Stimulated activated CD8-positive, alpha-beta memory T cell treated with anti-CD3 and anti-CD28 coated beads, Interleukin-4, amount 100 ng/mL, for 48 hours (primary cell): ENCODE measurements at regions not wholly inside any gene's neighbourhood (a gene's known extent, or its start where the extent isn't known, plus 50 kb on each side); places are given as distances from the start of the nearest gene placed in this dataset.

Experiments used
- DNase-seq: peaks from one replicate; pipeline ENCODE4 v3.0.0-alpha.2; 2020

- no peak for DNase-seq
These were observed 390.1 kb upstream of the EEF2KMT start for GRCh38 chr16:5487728-5488127.

DNA sequence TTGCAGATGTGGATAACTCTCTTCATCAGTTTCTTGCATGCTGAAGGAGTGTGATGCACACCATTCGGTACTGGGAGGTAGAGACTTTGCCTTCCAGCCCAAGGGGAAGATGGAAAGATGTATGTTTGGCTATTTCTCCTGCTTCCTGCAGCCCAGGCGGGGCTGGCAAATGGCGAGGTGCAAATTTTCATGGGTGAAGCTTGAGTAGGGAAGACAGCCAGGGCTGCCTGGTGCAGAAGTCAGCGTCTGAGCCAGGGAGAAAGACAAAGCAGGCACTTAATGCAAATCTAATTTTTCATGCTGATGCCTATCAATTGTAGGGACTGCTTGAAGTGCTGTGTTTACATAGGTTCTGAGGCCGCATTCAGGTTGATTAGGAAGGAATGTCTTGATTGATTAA lies 384.7 kb upstream of the EEF2KMT start:
- no peak for DNase-seq

DNA sequence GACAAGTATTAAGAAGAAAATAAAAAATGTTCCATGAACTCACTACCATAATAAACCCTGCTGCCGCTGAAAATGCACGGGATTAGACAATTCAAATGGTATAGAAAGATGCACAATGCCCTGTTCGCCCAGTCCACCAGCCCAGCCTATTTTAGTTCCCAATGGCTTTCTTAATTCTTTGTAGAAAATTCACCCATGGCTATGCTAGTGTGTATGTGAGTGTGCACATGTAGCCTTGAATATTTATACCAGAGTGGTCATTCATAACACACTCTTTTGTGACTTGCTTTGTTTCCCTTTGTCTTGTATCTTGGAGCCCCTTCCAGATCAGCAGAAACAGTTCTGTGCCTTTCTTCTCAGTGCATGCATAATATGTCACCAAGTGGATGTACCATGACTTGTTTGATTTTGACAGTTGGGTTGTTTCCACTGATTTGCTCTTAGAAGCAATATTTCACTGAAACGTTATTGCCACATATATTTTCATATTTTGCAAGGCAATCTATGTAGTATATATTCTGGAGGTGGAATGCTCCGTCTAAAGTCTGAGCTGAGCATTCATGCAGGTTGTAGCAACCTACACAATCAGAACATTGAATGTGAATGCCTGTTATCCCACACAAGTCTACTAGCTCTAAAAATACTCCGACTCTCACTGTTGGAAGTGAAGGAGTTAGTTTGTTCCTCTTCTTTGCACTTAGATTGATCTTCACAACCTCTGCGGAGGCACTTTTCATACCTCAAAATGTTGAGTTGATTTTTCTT lies 383.0 kb upstream of the EEF2KMT start:
- no peak for DNase-seq

GRCh38 chr16:5479926-5480325 lies 382.3 kb upstream of the EEF2KMT start:
- no peak for DNase-seq

DNA sequence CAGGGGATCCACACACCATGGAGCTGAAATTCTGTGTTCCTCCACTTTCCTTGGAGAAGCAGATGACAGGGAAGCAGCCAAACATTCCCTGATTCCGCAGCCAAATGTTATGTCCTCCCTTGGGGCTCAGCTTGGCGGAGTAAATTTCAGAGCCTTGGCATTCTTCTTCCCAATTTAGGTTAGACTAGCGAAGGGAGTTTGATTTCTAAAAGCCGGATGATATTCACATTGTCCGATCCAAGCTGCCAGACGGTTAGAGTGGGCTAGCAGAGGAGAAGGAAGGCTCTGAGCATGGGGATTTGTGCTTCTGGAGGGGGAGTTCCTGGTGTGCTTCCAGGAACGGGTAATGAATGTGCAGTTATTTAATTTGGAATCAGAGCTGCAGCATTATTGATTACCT lies 380.4 kb upstream of the EEF2KMT start:
- DNase-seq, result no peak

GRCh38 chr16:5477251-5477650 lies 379.7 kb upstream of the EEF2KMT start:
- no peak for DNase-seq

DNA sequence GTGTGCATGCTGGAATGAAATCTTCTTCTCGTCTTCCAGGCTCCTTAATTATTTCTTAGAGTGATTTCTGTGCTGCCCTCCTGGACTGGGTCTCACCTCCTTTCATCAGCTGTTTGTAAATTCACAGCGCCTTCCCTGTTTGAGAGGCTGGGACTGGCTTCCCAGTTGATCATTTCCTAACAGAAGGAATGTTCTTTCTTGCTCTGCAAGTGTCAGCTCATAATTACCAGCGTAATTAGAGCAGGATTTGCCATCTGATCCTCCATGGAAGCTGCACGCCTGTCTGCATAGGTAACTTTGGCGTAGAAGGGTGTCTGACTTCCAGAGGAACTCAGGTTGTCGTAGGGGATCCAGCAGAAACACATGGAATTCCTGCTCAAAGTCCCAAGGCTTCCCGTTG lies 375.0 kb upstream of the EEF2KMT start:
- DNase-seq, result no peak

DNA sequence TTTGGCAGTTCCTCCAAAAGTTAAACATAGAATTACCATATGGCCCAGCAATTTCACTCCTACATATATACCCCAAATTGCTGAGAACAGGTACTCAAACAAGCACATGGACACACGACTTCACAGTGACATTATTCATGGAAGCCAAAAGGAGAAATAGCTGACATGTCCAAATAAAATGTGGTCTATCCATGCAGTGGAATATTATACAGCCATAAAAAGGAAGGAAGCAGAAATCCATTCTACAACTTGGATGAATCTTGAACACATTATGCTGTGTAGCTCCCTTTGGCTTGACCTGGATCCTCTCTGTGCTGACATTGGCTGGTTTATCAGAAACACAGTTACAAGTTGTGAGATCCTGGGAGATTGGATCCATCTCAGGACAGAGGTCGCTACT lies 370.9 kb upstream of the EEF2KMT start:
- DNase-seq, result no peak

DNA sequence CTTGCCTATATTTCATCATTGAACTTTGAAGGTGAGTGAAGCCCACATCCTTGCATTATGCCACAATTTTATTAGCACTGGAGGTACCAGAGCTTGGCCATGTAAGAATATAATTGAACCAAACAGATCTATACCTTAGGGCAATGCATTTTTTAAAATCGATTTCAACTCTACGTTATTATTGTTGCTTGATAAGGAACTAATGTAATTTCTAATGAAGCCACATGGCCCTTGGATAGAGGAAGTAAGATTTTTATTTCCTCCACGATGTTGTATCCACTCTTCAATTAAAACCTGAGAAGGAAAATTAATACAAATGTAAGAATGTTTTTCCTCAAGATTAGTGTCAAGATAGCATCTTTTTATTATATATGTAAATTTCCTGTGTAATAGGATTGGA lies 370.0 kb upstream of the EEF2KMT start:
- DNase-seq, result no peak

GRCh38 chr16:5466551-5466950 lies 369.0 kb upstream of the EEF2KMT start:
- DNase-seq, result no peak

DNA sequence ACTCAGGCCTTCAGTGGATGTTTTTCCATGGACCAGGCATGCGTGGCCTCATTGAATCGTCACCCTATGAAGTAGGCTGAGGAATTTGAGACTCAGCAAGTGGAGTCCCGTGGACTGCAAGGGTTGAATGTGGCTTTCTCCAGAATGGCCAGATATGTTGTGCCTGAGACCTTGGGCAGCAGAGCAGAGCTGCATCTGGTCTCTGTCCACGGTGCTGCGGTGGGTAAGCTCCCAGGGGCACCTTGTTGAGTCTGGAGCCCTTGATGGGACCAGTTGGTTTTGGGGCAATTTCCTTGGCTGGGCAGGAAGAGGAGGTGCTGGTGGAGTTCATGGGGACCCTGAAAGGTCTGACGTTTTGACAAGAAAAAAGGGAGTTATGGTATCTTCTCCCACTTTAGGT lies 368.1 kb upstream of the EEF2KMT start:
- DNase-seq, result no peak

- no peak for DNase-seq
These were observed 366.2 kb upstream of the EEF2KMT start for GRCh38 chr16:5463820-5464219.

DNA sequence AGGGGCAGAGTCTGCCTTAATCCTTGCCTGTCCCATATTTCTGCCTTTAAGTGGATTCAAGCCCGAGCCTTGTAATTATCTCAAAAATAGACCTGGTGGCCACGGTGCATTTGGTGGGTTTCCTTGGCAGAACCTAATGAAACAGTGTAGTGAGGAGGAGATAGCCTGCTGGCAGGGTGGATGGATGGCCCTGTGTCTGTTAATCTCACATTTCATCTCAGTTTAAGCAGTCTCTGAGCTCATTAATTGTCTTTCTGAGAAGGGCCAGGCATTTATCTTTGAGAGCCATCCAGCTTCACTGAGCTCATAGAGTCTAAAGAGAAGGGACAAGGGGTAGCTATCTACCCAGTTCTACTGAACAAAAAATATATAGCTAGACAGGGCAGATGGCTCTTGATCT lies 364.0 kb upstream of the EEF2KMT start:
- no peak for DNase-seq

DNA sequence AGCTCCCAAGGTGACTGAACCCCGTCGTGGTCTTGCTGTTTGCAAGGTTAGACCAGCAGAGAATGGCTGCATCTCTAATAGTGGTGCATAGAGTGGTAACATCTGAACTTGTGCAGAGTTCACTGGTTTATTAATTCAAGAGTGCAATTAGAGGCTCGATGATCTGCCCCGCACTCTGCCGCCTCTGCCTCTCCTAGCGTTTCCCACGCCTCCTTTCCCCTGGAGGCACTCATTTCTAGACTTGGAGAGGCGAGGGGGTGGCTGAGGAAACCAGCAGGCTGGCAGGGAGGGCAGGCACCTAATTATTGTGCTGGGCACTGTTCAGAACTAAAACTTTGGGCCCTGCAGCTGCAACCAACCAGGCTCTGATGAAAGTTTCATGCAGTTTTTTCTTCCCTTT lies 363.5 kb upstream of the EEF2KMT start:
- no peak for DNase-seq

DNA sequence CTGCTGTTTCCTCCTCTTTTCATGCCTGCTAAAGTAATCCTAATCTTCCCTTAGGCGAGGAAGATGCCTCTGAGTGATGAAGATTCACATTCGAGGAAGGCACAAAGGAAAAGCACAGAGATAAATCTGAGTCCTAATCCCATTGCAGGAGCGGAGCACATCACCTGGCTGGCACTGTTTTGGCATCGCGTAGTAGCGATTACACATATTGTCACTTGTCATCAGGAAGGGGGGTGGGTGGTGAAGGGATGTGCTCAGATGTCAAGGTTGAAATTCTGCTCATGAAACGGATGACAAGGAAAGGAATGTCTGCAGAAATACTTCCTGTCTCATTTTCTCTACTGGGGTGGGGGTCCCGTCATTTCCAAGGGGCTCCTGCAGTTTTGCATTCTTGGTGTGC lies 363.1 kb upstream of the EEF2KMT start:
- DNase-seq, result no peak

- DNase-seq, result no peak
These were observed 362.3 kb upstream of the EEF2KMT start for GRCh38 chr16:5459863-5460262.

GRCh38 chr16:5455110-5455509 lies 357.5 kb upstream of the EEF2KMT start:
- no peak for DNase-seq

GRCh38 chr16:5454349-5454748 lies 356.8 kb upstream of the EEF2KMT start:
- DNase-seq, result no peak

DNA sequence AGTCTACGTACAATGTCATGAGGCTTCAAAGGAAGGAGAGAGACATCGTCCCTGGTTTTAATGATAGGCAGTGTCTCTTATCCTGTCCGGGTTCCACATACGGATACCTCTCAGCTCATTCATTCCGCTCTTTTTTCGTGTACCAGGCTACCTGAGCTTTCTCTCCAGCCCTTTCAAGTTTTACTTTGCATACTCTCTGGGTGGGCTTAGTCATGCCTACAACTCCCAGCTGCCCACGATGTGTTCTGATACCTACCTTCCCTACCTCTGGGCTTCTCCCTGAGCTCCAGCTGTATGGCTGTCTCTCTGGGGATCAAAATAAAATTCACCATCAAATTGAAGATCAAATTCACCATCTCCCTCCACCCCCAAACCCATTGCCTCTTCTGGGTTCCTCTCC lies 354.0 kb upstream of the EEF2KMT start:
- DNase-seq, result no peak

DNA sequence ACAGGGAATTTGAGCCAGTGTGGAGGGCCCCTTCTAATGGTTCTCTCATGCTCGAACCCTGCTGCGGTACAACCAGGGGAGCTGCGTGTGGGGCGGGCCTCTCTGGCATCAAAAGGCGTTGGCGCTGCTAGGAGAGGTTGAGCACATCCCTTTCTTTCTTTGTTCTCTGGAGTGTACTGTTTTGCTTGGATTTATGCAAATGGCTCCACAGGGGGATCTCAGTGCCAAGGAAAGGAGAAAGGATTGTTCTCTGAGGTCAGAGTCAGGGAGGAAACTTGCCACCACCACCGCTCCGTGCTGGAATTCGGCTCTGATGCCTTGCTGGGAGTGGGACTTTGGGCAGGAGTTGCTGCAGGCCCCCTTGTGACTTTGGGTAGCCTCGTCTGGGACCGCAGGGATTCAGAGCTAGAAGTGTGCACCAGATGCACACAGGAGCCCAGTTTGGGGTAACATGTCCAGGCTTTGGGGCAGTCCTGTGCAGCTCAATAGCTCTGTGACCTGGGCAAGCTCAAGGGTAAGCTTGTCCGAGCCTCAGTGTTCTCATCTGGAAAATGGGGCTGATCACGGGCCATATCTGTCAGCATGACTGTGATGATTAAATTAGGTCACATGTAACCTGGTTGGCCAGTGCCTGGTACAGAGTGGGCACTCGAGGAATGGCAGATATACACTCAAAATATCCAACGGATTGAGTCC lies 353.0 kb upstream of the EEF2KMT start:
- DNase-seq, result no peak

DNA sequence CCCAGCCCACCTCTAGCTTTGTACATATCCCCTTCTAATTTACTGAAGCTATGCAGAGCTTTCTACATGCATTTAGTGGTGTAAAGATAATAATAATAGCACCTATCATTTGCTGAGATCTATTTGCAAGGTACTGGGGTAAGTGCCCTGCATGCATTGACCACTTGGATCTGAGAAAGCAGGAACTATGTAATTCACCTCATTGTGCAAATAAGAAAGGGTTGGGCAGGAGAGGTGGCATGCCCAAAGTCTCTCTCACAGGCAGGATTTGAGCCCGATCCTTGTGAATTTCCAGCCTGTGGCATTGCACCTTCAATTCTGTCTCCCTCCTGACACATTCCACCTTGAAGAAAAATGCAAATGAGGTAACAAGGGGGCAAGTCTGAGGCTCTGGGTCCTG lies 352.3 kb upstream of the EEF2KMT start:
- DNase-seq, result no peak

DNA sequence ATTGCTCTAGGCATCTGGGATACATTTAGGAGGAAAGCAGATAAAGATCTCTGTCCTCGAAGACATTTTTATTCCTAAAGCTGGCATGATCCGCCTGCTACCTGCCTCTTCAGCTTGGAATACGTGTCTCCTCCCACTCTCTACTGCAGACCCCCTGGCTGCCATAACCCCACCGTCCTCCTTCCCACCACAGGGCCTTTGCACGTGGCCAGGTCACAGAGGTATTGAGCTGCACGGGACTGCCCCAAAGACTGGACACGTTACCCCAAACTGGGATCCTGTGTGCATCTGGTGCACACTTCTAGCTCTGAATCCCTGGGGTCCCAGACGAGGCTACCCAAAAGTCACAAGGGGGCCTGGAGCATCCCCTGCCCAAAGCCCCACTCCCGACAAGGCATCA lies 351.2 kb upstream of the EEF2KMT start:
- DNase-seq, result no peak

DNA sequence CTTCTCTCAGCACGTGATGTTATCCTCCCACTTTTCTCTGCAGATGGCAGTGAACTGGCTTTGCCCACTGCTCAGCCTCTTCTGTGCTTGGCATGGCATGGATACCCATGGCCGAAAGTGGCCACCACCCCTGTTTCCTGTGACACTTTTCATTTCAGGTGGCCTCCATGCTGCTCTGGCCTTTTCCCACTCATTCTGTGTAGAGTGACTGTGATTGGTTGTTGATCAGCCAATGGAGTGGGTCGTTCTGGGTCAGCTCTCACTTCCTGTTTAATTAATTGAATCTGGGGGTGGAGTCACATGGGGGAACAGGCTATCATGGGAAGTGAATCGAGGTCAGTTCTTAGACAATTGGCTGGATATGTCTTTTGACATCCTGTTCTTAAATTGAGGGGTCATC lies 350.1 kb upstream of the EEF2KMT start:
- no peak for DNase-seq

- no peak for DNase-seq
These were observed 349.1 kb upstream of the EEF2KMT start for GRCh38 chr16:5446623-5447240.
